C4-2B (cell line): ENCODE measurements at regions not wholly inside any gene's neighbourhood (a gene's known extent, or its start where the extent isn't known, plus 50 kb on each side); places are given as distances from the start of the nearest gene placed in this dataset.
"Not testable (repeated sequence)": the region's sequence is repeated elsewhere in the genome, so short reads cannot be mapped to it uniquely, and the experiment has no call there.

Experiments used
- H3K27ac ChIP-seq: fragments of 450-650 bp; 2 replicates; pipeline ENCODE4 v1.5.1; 2017
- CTCF ChIP-seq: fragments of 450-650 bp; conservative IDR thresholded peaks from 2 replicates; pipeline ENCODE4 v1.5.1; 2017; ENCODE audit warnings: mild to moderate bottlenecking
- ZFX ChIP-seq: fragments of 450-650 bp; IDR thresholded peaks from 2 replicates; pipeline ENCODE4 v1.6.1; 2017

GRCh38 chr6:18048953-18049630, 61.7 kb upstream of the KIF13A start:
- no peak overlapping the region for H3K27ac ChIP-seq
- no peak for TF ChIP-seq ZFX
- TF ChIP-seq CTCF = no peak

GRCh38 chr6:18047406-18047805, 60.0 kb upstream of the KIF13A start:
- H3K27ac ChIP-seq = no peak overlapping the region
- TF ChIP-seq CTCF (no peak), ZFX (no peak)

- TF ChIP-seq ZFX = no peak
- TF ChIP-seq CTCF = no peak
- no peak overlapping the region for H3K27ac ChIP-seq
These were observed 58.1 kb upstream of the KIF13A start for GRCh38 chr6:18045507-18045906.

GRCh38 chr6:18044108-18044783, 56.8 kb upstream of the KIF13A start:
- no peak overlapping the region for H3K27ac ChIP-seq
- TF ChIP-seq ZFX (no peak), CTCF (no peak)

GRCh38 chr6:18042536-18043145, 55.2 kb upstream of the KIF13A start:
- H3K27ac ChIP-seq = no peak overlapping the region
- TF ChIP-seq CTCF (no peak), ZFX (no peak)

- TF ChIP-seq ZFX = no peak
- no peak overlapping the region for H3K27ac ChIP-seq
These were observed 52.0 kb upstream of the KIF13A start for GRCh38 chr6:18039481-18039880.

- not testable (repeated sequence) for H3K27ac ChIP-seq
These were observed 50.8 kb upstream of the KIF13A start for GRCh38 chr6:18038235-18038634.
